GM18505 (cell line): ENCODE measurements at regions not wholly inside any gene's neighbourhood (a gene's known extent, or its start where the extent isn't known, plus 50 kb on each side); places are given as distances from the start of the nearest gene placed in this dataset.
"Not testable (repeated sequence)": the region's sequence is repeated elsewhere in the genome, so short reads cannot be mapped to it uniquely, and the experiment has no call there.

Experiments
- ATAC-seq: cut with Tn5 transposase; IDR thresholded peaks from one replicate; pipeline ENCODE4 v1.9.1; 2021; ENCODE audit not compliant: unreplicated experiment
- POLR2A ChIP-seq: IDR thresholded peaks from 4 replicates; pipeline ENCODE4 v1.6.1; 2011; ENCODE audit warnings: borderline replicate concordance; ENCODE audit not compliant: insufficient read depth, insufficient read length; ENCODE audit errors: extremely low read depth

GRCh38 chr13:81224209-81224833 lies 883.4 kb upstream of the SPRY2 start:
- no peak for ATAC-seq
- TF ChIP-seq POLR2A: no peak

DNA sequence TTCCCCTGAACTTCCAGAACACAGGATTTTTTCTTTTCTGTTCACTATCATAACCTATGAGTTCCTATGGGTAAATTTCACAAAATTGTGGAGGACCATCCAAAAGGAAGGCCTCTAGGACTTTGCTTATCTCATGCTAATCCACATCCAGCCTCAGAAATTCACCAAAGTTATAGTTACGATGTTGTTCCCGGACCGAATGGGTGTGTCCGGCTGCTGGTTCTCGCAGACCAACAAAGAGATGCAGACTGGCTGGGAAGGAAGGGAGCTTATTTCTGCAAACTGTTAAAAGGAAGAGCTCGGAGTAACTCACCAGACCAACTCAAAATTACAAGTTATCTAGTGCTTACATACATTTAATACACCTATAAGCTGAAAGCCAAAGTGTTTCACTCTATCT lies 882.9 kb upstream of the SPRY2 start:
- ATAC-seq: no peak
- TF ChIP-seq POLR2A: no peak

- ATAC-seq: no peak
- no peak for TF ChIP-seq POLR2A
These were observed 870.8 kb upstream of the SPRY2 start for GRCh38 chr13:81211713-81212112.

GRCh38 chr13:81207636-81208035 lies 866.7 kb upstream of the SPRY2 start:
- no peak for ATAC-seq
- no peak for TF ChIP-seq POLR2A

- ATAC-seq: no peak
- TF ChIP-seq POLR2A: no peak
These were observed 866.3 kb upstream of the SPRY2 start for GRCh38 chr13:81207231-81207630.

- TF ChIP-seq POLR2A: no peak
- no peak for ATAC-seq
These were observed 862.9 kb upstream of the SPRY2 start for GRCh38 chr13:81203783-81204182.

DNA sequence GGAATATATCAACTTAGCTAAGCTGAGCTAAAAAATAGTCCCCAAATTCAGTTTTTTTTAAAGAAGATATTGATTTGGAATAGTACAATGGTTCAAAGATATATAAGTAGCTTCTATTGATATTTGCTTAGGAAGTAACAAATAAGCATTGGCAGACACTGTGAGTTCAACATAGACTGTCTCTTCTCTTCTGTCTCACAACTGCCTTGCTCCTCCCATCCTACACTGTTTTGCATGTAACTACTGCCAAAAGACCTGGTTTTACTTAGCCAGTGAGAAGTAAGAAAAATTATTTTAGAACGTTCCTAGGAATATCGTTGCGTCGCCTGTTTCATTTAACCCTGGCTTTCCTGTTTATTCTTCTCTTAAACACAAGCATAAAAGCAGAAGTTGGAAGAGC lies 859.0 kb upstream of the SPRY2 start:
- no peak for ATAC-seq
- no peak for TF ChIP-seq POLR2A

GRCh38 chr13:81197966-81198365 lies 857.0 kb upstream of the SPRY2 start:
- no peak for ATAC-seq
- TF ChIP-seq POLR2A: no peak

DNA sequence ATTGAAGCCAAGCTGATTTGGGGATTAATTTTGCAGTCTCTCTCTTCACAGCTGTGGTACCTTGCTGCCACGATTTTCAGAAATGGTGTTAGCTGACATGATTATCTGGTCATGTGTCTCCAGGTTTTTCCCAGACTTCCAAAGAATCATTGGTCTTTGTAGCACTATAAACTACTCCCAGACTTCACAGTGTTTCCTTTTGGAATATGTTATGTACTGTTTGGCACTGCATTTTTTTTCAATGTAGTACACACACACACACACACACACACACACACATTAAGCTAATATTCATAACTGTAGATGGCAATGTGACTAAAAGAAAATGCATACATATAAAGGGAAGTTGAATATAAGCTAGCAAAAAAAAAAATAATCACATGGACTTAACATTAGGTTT lies 856.6 kb upstream of the SPRY2 start:
- no peak for TF ChIP-seq POLR2A
- ATAC-seq: no peak

DNA sequence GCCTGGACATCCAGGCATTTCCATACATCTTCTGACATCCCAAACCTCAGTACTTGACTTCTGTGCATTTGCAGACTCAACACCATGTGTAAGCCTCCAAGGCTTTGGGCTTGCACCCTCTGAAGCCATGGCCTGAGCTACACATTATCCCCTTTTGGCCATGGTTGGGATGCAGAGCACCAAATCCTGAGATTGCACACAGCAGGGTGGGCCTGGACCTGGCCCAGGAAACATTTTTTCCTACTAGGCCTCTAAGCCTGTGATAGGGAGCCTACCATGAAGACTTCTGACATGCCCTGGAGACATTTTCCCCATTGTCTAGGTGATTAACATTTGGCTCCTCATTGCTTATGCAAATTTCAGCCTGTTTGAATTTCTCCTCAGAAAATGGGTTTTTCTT lies 853.4 kb upstream of the SPRY2 start:
- no peak for TF ChIP-seq POLR2A

DNA sequence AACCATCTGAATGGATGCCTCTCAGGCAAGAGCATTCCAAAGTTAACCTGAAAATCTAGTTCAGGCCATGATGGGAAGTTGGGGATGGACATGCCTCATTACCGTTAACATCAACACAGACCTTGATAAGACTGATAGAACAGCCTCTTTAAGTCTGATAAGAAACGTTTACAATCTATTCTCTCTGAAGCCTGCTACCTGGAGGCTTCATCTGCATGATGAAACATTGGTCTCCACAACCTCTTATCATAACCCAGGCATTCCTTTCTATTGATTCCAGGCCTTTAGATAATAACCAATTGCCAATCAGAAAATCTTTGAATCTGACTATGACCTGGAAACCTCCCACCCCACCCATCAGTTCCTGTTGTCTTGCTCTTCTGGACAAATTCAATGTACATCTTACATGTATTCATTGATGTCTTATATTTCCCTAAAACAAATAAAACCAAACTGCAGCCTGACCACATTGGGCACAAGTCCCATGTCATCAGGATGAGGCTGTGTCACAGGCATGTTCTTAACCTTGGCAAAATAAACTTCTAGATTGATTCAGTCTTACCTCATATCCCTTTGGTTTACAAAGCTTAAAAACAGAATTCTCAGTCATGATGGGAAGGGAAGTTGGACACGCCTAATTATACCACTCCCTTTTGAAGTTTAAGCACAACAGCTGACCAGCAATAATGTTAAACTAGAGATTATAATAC lies 843.8 kb upstream of the SPRY2 start:
- ATAC-seq: no peak
- TF ChIP-seq POLR2A: no peak

More for the DNA sequence above, 853.4 kb upstream of the SPRY2 start:
- no peak for ATAC-seq

- no peak for TF ChIP-seq POLR2A
- ATAC-seq: no peak
These were observed 831.7 kb upstream of the SPRY2 start for GRCh38 chr13:81172603-81173002.

DNA sequence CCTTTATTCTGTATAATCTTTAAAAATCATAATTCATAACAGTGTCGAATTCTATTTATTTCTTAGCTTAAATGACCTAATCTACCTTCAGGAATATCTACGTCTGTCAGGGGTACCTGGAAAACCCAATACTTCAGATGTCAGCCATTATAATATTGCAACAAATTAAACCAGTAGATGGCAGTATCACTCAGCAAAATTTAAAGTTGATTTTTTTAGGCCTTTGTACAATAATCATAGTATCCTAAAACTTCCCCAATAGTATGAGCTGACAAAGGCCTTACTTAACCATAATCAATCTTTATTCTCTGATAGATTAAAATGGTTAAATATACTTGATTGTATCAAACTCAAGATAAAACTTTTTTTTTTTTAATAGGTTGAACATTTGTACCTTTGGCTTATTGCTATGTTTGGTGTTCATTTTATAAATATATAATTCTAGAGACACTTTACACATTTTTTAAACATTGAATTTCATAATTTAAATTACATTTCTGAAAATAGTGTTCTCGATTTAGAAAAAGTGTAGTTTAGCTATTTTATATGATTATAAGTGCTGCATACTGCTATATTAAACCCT lies 830.2 kb upstream of the SPRY2 start:
- no peak for TF ChIP-seq POLR2A
- no peak for ATAC-seq

- ATAC-seq: not testable (repeated sequence)
These were observed 822.9 kb upstream of the SPRY2 start for GRCh38 chr13:81163823-81164222.
